ENCODE measurements at regions not wholly inside any gene's neighbourhood (a gene's known extent, or its start where the extent isn't known, plus 50 kb on each side); places are given as distances from the start of the nearest gene placed in this dataset.
"Not testable (repeated sequence)": the region's sequence is repeated elsewhere in the genome, so short reads cannot be mapped to it uniquely, and the experiment has no call there.

DNA sequence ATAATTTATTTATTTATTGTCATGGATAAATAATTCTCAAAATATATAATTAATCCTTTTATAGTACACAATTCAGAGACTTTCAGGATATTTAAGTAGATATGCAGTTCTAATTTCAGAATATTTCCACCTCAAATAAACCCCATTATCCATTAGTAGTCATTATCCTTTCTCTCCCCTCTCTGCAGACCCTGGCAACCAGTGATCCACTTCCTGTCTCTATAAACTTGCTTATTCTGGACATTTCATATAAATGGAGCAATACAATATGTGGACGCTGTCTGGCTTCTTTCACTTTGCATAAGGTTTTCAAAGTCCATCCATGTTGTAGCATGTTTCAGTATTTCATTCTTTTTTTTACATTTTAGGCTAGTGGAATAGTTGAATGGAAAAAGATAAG, 230.2 kb downstream of the FZD1 start:
- no peak for FAIRE-seq
- no peaks in the 10 kb centered on the region for H3K36me3 ChIP-seq (ENCODE audit: control insufficient read depth, insufficient read depth, low read length)
- H3K4me3 ChIP-seq (ENCODE audit: low read depth, low read length), result no peak overlapping the region
- no peak for DNase-seq (ENCODE audit: low read depth)
- no peaks in the 10 kb centered on the region for H3K27me3 ChIP-seq (ENCODE audit: control insufficient read depth, insufficient read depth, low read length)
- TF ChIP-seq, protein P1, sequence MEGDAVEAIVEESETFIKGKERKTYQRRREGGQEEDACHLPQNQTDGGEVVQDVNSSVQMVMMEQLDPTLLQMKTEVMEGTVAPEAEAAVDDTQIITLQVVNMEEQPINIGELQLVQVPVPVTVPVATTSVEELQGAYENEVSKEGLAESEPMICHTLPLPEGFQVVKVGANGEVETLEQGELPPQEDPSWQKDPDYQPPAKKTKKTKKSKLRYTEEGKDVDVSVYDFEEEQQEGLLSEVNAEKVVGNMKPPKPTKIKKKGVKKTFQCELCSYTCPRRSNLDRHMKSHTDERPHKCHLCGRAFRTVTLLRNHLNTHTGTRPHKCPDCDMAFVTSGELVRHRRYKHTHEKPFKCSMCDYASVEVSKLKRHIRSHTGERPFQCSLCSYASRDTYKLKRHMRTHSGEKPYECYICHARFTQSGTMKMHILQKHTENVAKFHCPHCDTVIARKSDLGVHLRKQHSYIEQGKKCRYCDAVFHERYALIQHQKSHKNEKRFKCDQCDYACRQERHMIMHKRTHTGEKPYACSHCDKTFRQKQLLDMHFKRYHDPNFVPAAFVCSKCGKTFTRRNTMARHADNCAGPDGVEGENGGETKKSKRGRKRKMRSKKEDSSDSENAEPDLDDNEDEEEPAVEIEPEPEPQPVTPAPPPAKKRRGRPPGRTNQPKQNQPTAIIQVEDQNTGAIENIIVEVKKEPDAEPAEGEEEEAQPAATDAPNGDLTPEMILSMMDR (IDR thresholded peaks at IDR 0.05; ENCODE audit: insufficient read depth, low read length, severe bottlenecking), result no peak

DNA sequence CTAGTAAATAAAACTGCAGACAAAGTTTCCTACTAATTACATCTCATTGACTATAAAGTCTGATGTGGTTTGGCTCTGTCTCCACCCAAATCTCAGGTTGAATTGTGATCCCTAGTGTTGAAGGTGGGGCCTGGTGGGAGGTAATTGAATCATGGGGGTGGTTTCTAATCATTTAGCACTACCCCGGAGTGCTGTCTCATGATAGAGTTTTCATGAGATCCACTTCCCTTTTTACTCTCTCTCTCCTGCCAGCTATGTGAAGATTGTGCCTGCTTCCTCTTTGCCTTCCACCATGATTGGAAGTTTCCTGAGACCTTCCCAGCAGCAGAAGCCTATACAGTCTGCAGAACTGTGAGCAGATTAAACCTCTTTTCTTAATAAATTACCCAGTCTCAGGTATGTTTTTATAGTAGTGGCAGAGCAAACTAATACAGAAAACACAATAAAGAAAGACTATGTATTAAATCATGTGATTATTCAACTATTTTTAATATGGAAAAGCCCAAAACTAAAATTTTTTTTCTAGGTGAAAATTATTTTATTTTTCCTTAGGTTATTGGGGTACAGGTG, 232.1 kb downstream of the FZD1 start:
- Histone ChIP-seq H3K4me3 (ENCODE audit: low read depth, low read length) (no peak overlapping the region), H3K27me3 (ENCODE audit: control insufficient read depth, insufficient read depth, low read length) (no peaks in the 10 kb centered on the region), H3K36me3 (ENCODE audit: control insufficient read depth, insufficient read depth, low read length) (no peaks in the 10 kb centered on the region)
- TF ChIP-seq, protein P1 (IDR thresholded peaks at IDR 0.05; ENCODE audit: insufficient read depth, low read length, severe bottlenecking), result no peak
- DNase-seq (ENCODE audit: low read depth), result no peak
- FAIRE-seq, result no peak

DNA sequence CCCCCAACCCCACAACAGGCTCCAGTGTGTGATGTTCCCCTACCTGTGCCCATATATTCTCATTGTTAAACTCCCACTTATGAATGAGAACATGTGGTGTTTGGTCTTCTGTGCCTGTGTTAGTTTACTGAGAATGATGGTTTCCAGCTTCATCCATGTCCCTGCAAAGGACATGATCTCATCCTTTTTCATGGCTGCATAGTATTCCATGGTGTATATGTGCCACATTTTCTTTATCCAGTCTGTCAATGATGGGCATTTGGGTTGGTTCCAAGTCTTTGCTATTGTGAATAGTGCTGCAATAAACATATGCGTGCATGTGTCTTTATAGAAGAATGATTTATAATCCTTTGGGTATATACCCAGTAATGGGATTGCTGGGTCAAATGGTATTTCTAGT, 233.0 kb downstream of the FZD1 start:
- not testable (repeated sequence) for H3K27me3 ChIP-seq (ENCODE audit: control insufficient read depth, insufficient read depth, low read length); H3K36me3 ChIP-seq (ENCODE audit: control insufficient read depth, insufficient read depth, low read length); FAIRE-seq; DNase-seq (ENCODE audit: low read depth); H3K4me3 ChIP-seq (ENCODE audit: low read depth, low read length)

DNA sequence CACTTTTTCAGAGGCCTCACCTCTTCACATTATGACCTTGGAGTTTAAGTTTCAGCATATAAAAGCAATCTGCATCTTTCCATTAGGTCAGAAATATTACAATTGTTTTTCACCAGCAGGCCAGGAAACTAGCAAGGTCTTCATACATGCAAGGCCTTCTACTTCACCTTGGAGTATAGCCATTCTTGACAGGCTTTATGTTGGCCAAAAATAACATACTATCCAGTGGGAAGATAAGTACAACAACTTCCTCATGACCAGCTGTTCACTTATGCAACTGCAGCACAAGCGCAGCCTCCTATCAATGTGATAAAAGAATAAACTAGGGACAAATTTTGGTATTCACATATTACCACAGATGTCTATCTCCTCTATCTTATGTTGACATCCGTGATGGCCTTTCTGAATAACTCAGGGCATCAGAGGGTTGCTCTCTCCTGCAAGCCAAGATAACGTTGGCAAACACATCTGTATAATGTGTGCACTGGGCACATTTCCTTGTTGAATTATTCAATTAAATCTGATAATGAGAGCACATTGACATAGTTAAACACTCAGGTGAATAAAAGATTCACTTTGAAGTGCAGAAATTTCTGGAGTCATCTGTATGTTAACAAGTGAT, 239.8 kb downstream of the FZD1 start:
- Histone ChIP-seq H3K36me3 (ENCODE audit: control insufficient read depth, insufficient read depth, low read length) (no peaks in the 10 kb centered on the region), H3K4me3 (ENCODE audit: low read depth, low read length) (no peak overlapping the region), H3K27me3 (ENCODE audit: control insufficient read depth, insufficient read depth, low read length) (no peaks in the 10 kb centered on the region)
- TF ChIP-seq, protein P1 (IDR thresholded peaks at IDR 0.05; ENCODE audit: insufficient read depth, low read length, severe bottlenecking), result no peak
- FAIRE-seq, result no peak
- no peak for DNase-seq (ENCODE audit: low read depth)

DNA sequence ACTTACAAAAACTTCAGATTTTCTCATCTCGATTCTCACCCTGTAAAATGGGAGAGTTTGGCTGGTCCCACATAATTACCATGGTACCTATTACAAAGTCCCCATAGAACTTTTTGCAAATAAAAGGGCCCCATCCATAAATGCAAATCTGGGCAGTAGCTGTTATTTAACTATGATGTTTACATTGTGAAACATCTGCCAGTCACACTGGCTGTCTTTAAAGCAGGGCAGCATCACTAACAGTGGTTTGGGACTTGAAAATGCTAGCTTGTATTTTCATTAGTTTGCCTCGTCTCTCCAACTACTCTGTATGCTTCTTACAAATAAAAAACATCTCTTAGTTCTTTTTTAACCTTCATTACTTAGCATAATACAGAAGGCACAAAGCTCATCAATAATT, 240.7 kb downstream of the FZD1 start:
- no peaks in the 10 kb centered on the region for H3K36me3 ChIP-seq (ENCODE audit: control insufficient read depth, insufficient read depth, low read length)
- TF ChIP-seq, protein P1 (IDR thresholded peaks at IDR 0.05; ENCODE audit: insufficient read depth, low read length, severe bottlenecking), result no peak
- H3K4me3 ChIP-seq (ENCODE audit: low read depth, low read length), result no peak overlapping the region
- FAIRE-seq (no peak), DNase-seq (ENCODE audit: low read depth) (no peak)
- no peaks in the 10 kb centered on the region for H3K27me3 ChIP-seq (ENCODE audit: control insufficient read depth, insufficient read depth, low read length)

DNA sequence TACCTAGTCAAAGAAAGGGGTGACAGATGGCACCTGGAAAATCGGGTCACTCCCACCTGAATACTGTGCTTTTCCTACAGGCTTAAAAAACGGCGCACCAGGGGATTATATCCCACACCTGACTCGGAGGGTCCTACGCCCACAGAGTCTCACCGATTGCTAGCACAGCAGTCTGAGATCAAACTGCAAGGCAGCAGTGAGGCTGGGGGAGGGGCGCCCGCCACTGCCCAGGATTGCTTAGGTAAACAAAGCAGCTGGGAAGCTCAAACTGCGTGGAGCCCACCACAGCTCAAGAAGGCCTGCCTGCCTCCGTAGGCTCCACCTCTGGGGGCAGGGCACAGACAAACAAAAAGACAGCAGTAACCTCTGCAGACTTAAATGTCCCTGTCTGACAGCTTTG, 242.7 kb downstream of the FZD1 start:
- H3K27me3 ChIP-seq (ENCODE audit: control insufficient read depth, insufficient read depth, low read length); H3K36me3 ChIP-seq (ENCODE audit: control insufficient read depth, insufficient read depth, low read length); DNase-seq (ENCODE audit: low read depth); FAIRE-seq; H3K4me3 ChIP-seq (ENCODE audit: low read depth, low read length): not testable (repeated sequence)

DNA sequence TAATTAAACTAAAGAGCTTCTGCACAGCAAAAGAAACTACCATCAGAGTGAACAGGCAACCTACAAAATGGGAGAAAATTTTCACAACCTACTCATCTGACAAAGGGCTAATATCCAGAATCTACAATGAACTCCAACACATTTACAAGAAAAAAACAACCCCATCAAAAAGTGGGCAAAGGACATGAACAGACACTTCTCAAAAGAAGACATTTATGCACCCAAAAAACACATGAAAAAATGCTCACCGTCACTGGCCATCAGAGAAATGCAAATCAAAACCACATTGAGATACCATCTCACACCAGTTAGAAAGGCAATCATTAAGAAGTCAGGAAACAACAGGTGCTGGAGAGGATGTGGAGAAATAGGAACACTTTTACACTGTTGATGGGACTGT, 247.6 kb downstream of the FZD1 start:
- FAIRE-seq; DNase-seq (ENCODE audit: low read depth); H3K36me3 ChIP-seq (ENCODE audit: control insufficient read depth, insufficient read depth, low read length); H3K4me3 ChIP-seq (ENCODE audit: low read depth, low read length); H3K27me3 ChIP-seq (ENCODE audit: control insufficient read depth, insufficient read depth, low read length): not testable (repeated sequence)
